ENCODE measurements at regions not wholly inside any gene's neighbourhood (a gene's known extent, or its start where the extent isn't known, plus 50 kb on each side); places are given as distances from the start of the nearest gene placed in this dataset.

- TF ChIP-seq CTCF (IDR thresholded peaks at IDR 0.05; ENCODE audit: low read depth, low read length, poor library complexity, severe bottlenecking) (no peak), EZH2phosphoT487 (IDR thresholded peaks at IDR 0.05; ENCODE audit: borderline replicate concordance, low read length) (no peak)
Measured at GRCh38 chr9:38227656-38228055, 158.6 kb upstream of the SHB start.
